Adrenal gland (tissue), 9 donors: ENCODE measurements at regions not wholly inside any gene's neighbourhood (a gene's known extent, or its start where the extent isn't known, plus 50 kb on each side); places are given as distances from the start of the nearest gene placed in this dataset.
"Not testable (repeated sequence)": the region's sequence is repeated elsewhere in the genome, so short reads cannot be mapped to it uniquely, and the experiment has no call there.

ENCODE experiments used
- DNase-seq, 7 donors: peaks; one replicate each; pipeline ENCODE4 v3.0.0-alpha.2; 2019 to 2020
- H3K27ac ChIP-seq, 5 donors: fragments of 200-600 bp; sonication (generic) in 4 of 5; 1 replicate in 3 of 5; 2 replicates in 2 of 5; pipeline versions ENCODE4 v1.5.1 to v1.8.0; 2016 to 2020; ENCODE audit warnings: mild to moderate bottlenecking in 1 of 5
- H3K27me3 ChIP-seq: fragments of 200-600 bp; 2 replicates; pipeline ENCODE4 v1.8.0; 2021
- H3K36me3 ChIP-seq, 2 donors: fragments of 200-600 bp; replicated peaks in 1 of 2; 1 replicate in 1 of 2; 2 replicates in 1 of 2; pipeline versions ENCODE4 v1.5.1 to v1.8.0; 2018 to 2022
- H3K4me1 ChIP-seq, 2 donors: fragments of 200-600 bp; replicated peaks in 1 of 2; 1 replicate in 1 of 2; 2 replicates in 1 of 2; pipeline versions ENCODE4 v1.5.1 to v1.8.0; 2018 to 2021
- H3K4me3 ChIP-seq, 4 donors: fragments of 200-600 bp; sonication (generic) in 3 of 4; one replicate each; pipeline ENCODE4 v1.5.1; 2016 to 2018
- H3K9me3 ChIP-seq, 3 donors: fragments of 200-600 bp; sonication (generic) in 1 of 3; replicated peaks in 1 of 3; 1 replicate in 2 of 3; 2 replicates in 1 of 3; pipeline versions ENCODE4 v1.5.1 to v1.8.0; 2016 to 2021
- POLR2A ChIP-seq, 2 donors: fragments of 450-650 bp; IDR thresholded peaks; one replicate each; pipeline ENCODE4 v1.6.1; 2017; ENCODE audit warnings: antibody characterized with exemption in 2 of 2, mild to moderate bottlenecking in 2 of 2, moderate library complexity in 1 of 2
- WGBS, 4 donors: extraction: QIAGEN DNeasy Blood & Tissue Kit in 2 of 4; methylation state at CpG; one replicate each; pipeline versions ENCODE4 v1.1.5 to v1.1.7; 2013 to 2017; 5-methylcytosine and 5-hydroxymethylcytosine counted together
- intact Hi-C, 2 donors: fragments of 100-400 bp; cut with DNase I; formaldehyde crosslinking; loops; one replicate each; pipeline versions ENCODE4 v1.14.1 to v1.15.0; 2022 to 2023
- TF ChIP-seq, protein P1 (sequence below), 6 experiments: fragments of 450-650 bp in 4 of 6; fragments of 200-600 bp in 2 of 6; sonication (generic) in 1 of 6; IDR thresholded peaks; 1 replicate in 5 of 6; 2 replicates in 1 of 6; pipeline versions ENCODE4 v1.5.1 to v1.8.0; 2016 to 2021; ENCODE audit warnings: antibody characterized with exemption in 6 of 6, mild to moderate bottlenecking in 2 of 6, moderate library complexity in 1 of 6
- donor health status: healthy with polysubstance abuse.
- donor health status: Bipolar disorder and iron deficiency.
- donor health status: DM: yes; HTN: yes; CAD: no.
- donor health status: DM: no; HTN: no; CAD: no.
- donor health status: DM: no; HTN: no; CAD: no.

DNA sequence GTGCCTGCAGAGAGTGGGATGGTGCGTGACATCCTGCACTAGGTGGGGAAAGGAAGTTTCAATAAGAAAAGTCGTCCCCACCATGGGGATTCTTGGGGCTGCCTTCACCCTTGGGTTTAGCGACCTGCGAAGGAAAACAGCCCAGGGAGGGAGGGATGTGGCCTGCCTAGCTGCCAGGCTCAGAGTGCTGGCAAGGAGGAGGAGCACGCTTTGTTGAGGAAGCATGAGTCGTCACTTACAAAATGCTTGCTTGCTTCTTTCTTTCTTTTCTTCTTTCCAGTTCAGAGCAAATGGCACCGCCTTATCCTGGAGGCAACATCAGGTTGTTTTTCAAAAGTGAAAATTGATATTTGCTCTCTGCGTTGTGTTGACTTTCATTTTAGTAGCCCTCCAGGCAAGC, 123.2 kb downstream of the TFAP2C start:
- Histone ChIP-seq H3K4me1 (no peaks in the 10 kb centered on the region), H3K36me3 (no peaks in the 10 kb centered on the region), H3K4me3 (no peak overlapping the region), H3K27me3 (peaks cover 11% of the 10 kb centered on the region), H3K27ac (no peak overlapping the region), H3K9me3 (no peaks in the 10 kb centered on the region)
- WGBS, 4 donors, result 49 to 59% (median 53%) methylated on average over 8 of the region's 8 CpGs
- intact Hi-C loops, result no loop called here
- TF ChIP-seq, protein P1, sequence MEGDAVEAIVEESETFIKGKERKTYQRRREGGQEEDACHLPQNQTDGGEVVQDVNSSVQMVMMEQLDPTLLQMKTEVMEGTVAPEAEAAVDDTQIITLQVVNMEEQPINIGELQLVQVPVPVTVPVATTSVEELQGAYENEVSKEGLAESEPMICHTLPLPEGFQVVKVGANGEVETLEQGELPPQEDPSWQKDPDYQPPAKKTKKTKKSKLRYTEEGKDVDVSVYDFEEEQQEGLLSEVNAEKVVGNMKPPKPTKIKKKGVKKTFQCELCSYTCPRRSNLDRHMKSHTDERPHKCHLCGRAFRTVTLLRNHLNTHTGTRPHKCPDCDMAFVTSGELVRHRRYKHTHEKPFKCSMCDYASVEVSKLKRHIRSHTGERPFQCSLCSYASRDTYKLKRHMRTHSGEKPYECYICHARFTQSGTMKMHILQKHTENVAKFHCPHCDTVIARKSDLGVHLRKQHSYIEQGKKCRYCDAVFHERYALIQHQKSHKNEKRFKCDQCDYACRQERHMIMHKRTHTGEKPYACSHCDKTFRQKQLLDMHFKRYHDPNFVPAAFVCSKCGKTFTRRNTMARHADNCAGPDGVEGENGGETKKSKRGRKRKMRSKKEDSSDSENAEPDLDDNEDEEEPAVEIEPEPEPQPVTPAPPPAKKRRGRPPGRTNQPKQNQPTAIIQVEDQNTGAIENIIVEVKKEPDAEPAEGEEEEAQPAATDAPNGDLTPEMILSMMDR (IDR thresholded peaks at IDR 0.05), result no peak
- TF ChIP-seq POLR2A (IDR thresholded peaks at IDR 0.05), result no peak
- DNase-seq, result no peak

- Histone ChIP-seq H3K36me3 (no peaks in the 10 kb centered on the region), H3K4me3 (no peak overlapping the region), H3K27me3 (peaks cover 11% of the 10 kb centered on the region), H3K4me1 (no peaks in the 10 kb centered on the region), H3K9me3 (no peaks in the 10 kb centered on the region), H3K27ac (no peak overlapping the region)
- WGBS, 4 donors, result 52 to 73% (median 61%) methylated on average over 3 of the region's 3 CpGs
- intact Hi-C loops, result no loop called here
- no peak for TF ChIP-seq POLR2A (IDR thresholded peaks at IDR 0.05)
- TF ChIP-seq, protein P1 (IDR thresholded peaks at IDR 0.05), result no peak
- DNase-seq, result no peak
Observed at GRCh38 chr20:56755201-56755600, 126.1 kb downstream of the TFAP2C start.

- intact Hi-C loops, H3K4me3 ChIP-seq, H3K9me3 ChIP-seq, H3K36me3 ChIP-seq, H3K27ac ChIP-seq, DNase-seq, H3K4me1 ChIP-seq: not testable (repeated sequence)
- H3K27me3 ChIP-seq, result peaks cover 11% of the 10 kb centered on the region
- WGBS, 4 donors, result 79 to 83% (median 81%) methylated on average over 5 of the region's 5 CpGs
Observed at GRCh38 chr20:56756658-56757057, 127.6 kb downstream of the TFAP2C start.

GRCh38 chr20:56758706-56759105, 129.6 kb downstream of the TFAP2C start:
- 70 to 86% (median 76%) methylated on average over 3 of the region's 3 CpGs for WGBS, 4 donors
- H3K9me3 ChIP-seq, result no peaks in the 10 kb centered on the region
- TF ChIP-seq, protein P1 (IDR thresholded peaks at IDR 0.05), result no peak
- TF ChIP-seq POLR2A (IDR thresholded peaks at IDR 0.05), result no peak
- no peak for DNase-seq
- no peaks in the 10 kb centered on the region for H3K4me1 ChIP-seq
- H3K27me3 ChIP-seq, result peaks cover 8% of the 10 kb centered on the region
- H3K36me3 ChIP-seq, result no peaks in the 10 kb centered on the region
- no peak overlapping the region for H3K4me3 ChIP-seq
- intact Hi-C loops, result no loop called here
- no peak overlapping the region for H3K27ac ChIP-seq

DNA sequence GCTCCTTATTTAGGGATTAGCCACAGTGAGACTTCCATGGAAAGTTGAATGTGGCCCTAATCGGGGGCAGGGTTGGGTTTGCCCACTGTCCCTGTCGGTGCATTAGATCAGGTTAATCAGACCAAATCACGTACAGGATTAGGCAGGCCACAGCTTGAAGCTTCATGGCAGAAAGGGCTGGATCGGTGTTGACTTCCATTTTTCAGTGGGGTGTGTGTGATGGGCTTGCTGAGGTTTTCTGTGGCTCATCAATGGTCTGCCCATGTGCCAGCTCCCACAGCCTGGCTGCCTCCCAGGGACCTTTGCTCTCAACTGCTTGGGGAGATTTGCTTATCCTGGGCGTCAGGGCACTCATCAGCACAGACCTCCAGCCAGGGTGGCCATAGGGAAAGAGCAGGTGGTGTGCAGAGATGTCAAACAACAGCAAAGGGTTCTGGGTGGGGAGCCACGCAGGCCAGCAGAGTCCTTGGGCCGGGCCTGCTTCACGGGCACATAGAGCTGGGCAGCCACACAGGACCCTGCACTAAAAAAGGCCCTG, 130.7 kb downstream of the TFAP2C start:
- Histone ChIP-seq H3K27ac (no peak overlapping the region), H3K4me1 (no peaks in the 10 kb centered on the region), H3K4me3 (no peak overlapping the region), H3K27me3 (peaks cover 3% of the 10 kb centered on the region), H3K9me3 (no peaks in the 10 kb centered on the region), H3K36me3 (no peaks in the 10 kb centered on the region)
- no peak for TF ChIP-seq POLR2A (IDR thresholded peaks at IDR 0.05)
- TF ChIP-seq, protein P1 (IDR thresholded peaks at IDR 0.05), result no peak
- DNase-seq, result no peak
- 83 to 92% (median 85%) methylated on average over 5 to 8 of the region's 8 CpGs for WGBS, 4 donors
- intact Hi-C loops, result no loop called here
